K562 (cell line): ENCODE measurements at regions not wholly inside any gene's neighbourhood (a gene's known extent, or its start where the extent isn't known, plus 50 kb on each side); places are given as distances from the start of the nearest gene placed in this dataset.

Experiments
- ARID3A ChIP-seq: IDR thresholded peaks from 2 replicates; pipeline ENCODE4 v1.6.1; 2012; ENCODE audit warnings: low read depth, low read length, improper control_type of control experiment, borderline replicate concordance
- ARID4B ChIP-seq: sonication (generic); formaldehyde crosslinking; IDR thresholded peaks from 2 replicates; pipeline ENCODE4 v1.8.0; 2022; ENCODE audit warnings: mild to moderate bottlenecking, missing genetic modification reagents
- BRD4 ChIP-seq: fragments of 200-600 bp; sonication (generic); IDR thresholded peaks from 2 replicates; pipeline ENCODE4 v1.6.1; 2017; ENCODE audit warnings: inconsistent platforms
- CHAMP1 ChIP-seq: fragments of 450-650 bp; IDR thresholded peaks from 2 replicates; pipeline ENCODE4 v1.6.1; 2016; ENCODE audit warnings: mild to moderate bottlenecking
- CHD1 ChIP-seq: fragments of 200-600 bp; sonication (generic); IDR thresholded peaks from one replicate; pipeline ENCODE4 v1.6.1; 2012; ENCODE audit warnings: mild to moderate bottlenecking, moderate library complexity, low read length, inconsistent platforms
- ETV5 ChIP-seq: sonication (generic); formaldehyde crosslinking; IDR thresholded peaks from 2 replicates; pipeline ENCODE4 v1.4.0; 2020; ENCODE audit warnings: low read depth, mild to moderate bottlenecking, missing genetic modification reagents
- HDAC1 ChIP-seq, 2 experiments: fragments of 450-650 bp; IDR thresholded peaks; 2 replicates each; pipeline ENCODE4 v1.6.1; 2016 to 2017; ENCODE audit warnings: inconsistent platforms in 1 of 2, mild to moderate bottlenecking in 1 of 2, moderate library complexity in 1 of 2
- MECOM ChIP-seq: fragments of 250-450 bp; sonication (Bioruptor Pico); IDR thresholded peaks from 2 replicates; pipeline ENCODE4 v1.8.0; 2022; ENCODE audit warnings: inconsistent platforms
- NR0B1 ChIP-seq: fragments of 450-650 bp; IDR thresholded peaks from one replicate; pipeline ENCODE4 v1.6.1; 2018; ENCODE audit warnings: mild to moderate bottlenecking, moderate library complexity; ENCODE audit not compliant: partially characterized antibody
- PHB ChIP-seq: fragments of 250-450 bp; sonication (Bioruptor Pico); IDR thresholded peaks from 2 replicates; pipeline ENCODE4 v1.5.0; 2021
- PHB2 ChIP-seq: fragments of 450-650 bp; IDR thresholded peaks from 2 replicates; pipeline ENCODE4 v1.6.1; 2017; ENCODE audit warnings: low read depth
- RBM22 ChIP-seq: fragments of 200-400 bp; formaldehyde crosslinking; IDR thresholded peaks from 2 replicates; pipeline ENCODE4 v1.6.1; 2018; ENCODE audit warnings: low read length, low read depth; ENCODE audit not compliant: poor library complexity, severe bottlenecking
- ZBTB1 ChIP-seq: sonication (generic); formaldehyde crosslinking; IDR thresholded peaks from 2 replicates; pipeline ENCODE4 v1.8.1; 2023; ENCODE audit warnings: missing genetic modification reagents, low read depth, mild to moderate bottlenecking, borderline replicate concordance
- ZNF263 ChIP-seq: sonication (generic); formaldehyde crosslinking; IDR thresholded peaks from 2 replicates; pipeline ENCODE4 v1.8.0; 2022; ENCODE audit warnings: mild to moderate bottlenecking, missing genetic modification reagents, borderline replicate concordance
- ZNF347 ChIP-seq: fragments of 450-650 bp; formaldehyde crosslinking; IDR thresholded peaks from 2 replicates; pipeline ENCODE4 v1.4.0; 2020; ENCODE audit warnings: low read depth, mild to moderate bottlenecking, moderate library complexity
- ZNF644 ChIP-seq: fragments of 200-800 bp; sonication (Bioruptor generic); IDR thresholded peaks from 2 replicates; pipeline ENCODE4 v1.6.1; 2016; ENCODE audit warnings: low read depth, missing genetic modification characterization, missing compliant biosample characterization
- ZNF778 ChIP-seq: fragments of 450-650 bp; formaldehyde crosslinking; IDR thresholded peaks from 2 replicates; pipeline ENCODE4 v1.4.0; 2020; ENCODE audit warnings: mild to moderate bottlenecking, moderate library complexity

- TF ChIP-seq CHD1 (peak; percentile 4), RBM22 (no peak), ETV5 (CRISPR knock-in tag) (no peak), PHB2 (no peak), PHB (CRISPR knock-in tag) (no peak), ARID4B (CRISPR knock-in tag) (no peak), ZNF347 (CRISPR knock-in tag) (no peak), CHAMP1 (no peak), ZBTB1 (CRISPR knock-in tag) (no peak; the same call in 1 of the 2 replicates), ZNF644 (tag) (0 out of 2 replicates have a peak, but pooled peaks have one; percentile 6), ZNF263 (CRISPR knock-in tag) (peak; percentile 86), MECOM (no peak), ZNF778 (no peak), ARID3A (no peak), HDAC1 (IDR thresholded peaks at IDR 0.05) (no peak), BRD4 (no peak), NR0B1 (no peak)
These were observed 101.6 kb upstream of the SSBP2 start (continued) for GRCh38 chr5:81852291-81853029.
